ENCODE measurements at regions not wholly inside any gene's neighbourhood (a gene's known extent, or its start where the extent isn't known, plus 50 kb on each side); places are given as distances from the start of the nearest gene placed in this dataset.

- H3K27ac ChIP-seq: no peak overlapping the region
- no peaks in the 10 kb centered on the region for H3K36me3 ChIP-seq
- no peak for TF ChIP-seq CTCF (IDR thresholded peaks at IDR 0.05)
- DNase-seq: no peak
- ATAC-seq: no peak
- H3K27me3 ChIP-seq: peaks cover 0 to 3% of the 10 kb centered on the region in 2 donors
- H3K4me1 ChIP-seq: no peaks in the 10 kb centered on the region
- no peaks in the 10 kb centered on the region for H3K9me3 ChIP-seq
- no peak overlapping the region for H3K4me3 ChIP-seq
- intact Hi-C loops (cut with DNase I): no loop called here
Observed at GRCh38 chr15:61661791-61662190, 398.5 kb downstream of the VPS13C start.

DNA sequence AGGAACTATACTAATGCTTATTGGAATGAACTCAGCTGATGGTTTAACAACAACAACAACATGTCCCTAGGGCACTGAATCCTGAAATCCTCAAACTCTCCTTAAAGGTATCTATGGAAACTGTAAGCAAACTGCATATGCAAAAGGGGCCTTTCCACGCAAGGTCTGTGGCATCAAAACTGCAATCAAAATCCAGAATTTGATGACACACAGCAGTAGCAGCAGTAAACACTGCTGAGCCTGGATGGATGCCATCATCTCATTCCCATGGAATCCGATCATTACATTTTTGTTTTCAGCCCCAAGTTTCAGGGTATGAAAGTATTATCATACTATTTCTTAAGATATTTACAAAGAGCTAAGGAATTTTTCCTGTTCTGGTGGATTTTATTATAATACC is 399.7 kb downstream of the VPS13C start:
- Histone ChIP-seq H3K36me3 (no peaks in the 10 kb centered on the region), H3K27ac (no peak overlapping the region), H3K4me1 (no peaks in the 10 kb centered on the region), H3K9me3 (no peaks in the 10 kb centered on the region), H3K27me3 (no peaks in the 10 kb centered on the region), H3K4me3 (no peak overlapping the region)
- no peak for TF ChIP-seq CTCF (IDR thresholded peaks at IDR 0.05)
- intact Hi-C loops (cut with DNase I): no loop called here
- ATAC-seq (no peak), DNase-seq (peak in 2 of 4 donors; percentile 38 to 48)

- H3K27me3 ChIP-seq: no peaks in the 10 kb centered on the region
- ATAC-seq (no peak), DNase-seq (no peak)
- TF ChIP-seq CTCF (IDR thresholded peaks at IDR 0.05): no peak
- H3K4me3 ChIP-seq: no peak overlapping the region
- intact Hi-C loops (cut with DNase I): no loop called here
- H3K36me3 ChIP-seq: no peaks in the 10 kb centered on the region
- no peak overlapping the region for H3K27ac ChIP-seq
- H3K9me3 ChIP-seq: no peaks in the 10 kb centered on the region
- no peaks in the 10 kb centered on the region for H3K4me1 ChIP-seq
Observed at GRCh38 chr15:61659566-61660190, 400.6 kb downstream of the VPS13C start.

- no peak for DNase-seq
- H3K36me3 ChIP-seq: no peaks in the 10 kb centered on the region
- H3K4me3 ChIP-seq: no peak overlapping the region
- no peaks in the 10 kb centered on the region for H3K9me3 ChIP-seq
- H3K27me3 ChIP-seq: no peaks in the 10 kb centered on the region
- H3K4me1 ChIP-seq: no peaks in the 10 kb centered on the region
- H3K27ac ChIP-seq: no peak overlapping the region
- ATAC-seq: no peak
- TF ChIP-seq CTCF (IDR thresholded peaks at IDR 0.05): no peak
- intact Hi-C loops (cut with DNase I): no loop called here
Observed at GRCh38 chr15:61657461-61657860, 402.8 kb downstream of the VPS13C start.

GRCh38 chr15:61656391-61656790 is 403.9 kb downstream of the VPS13C start:
- intact Hi-C loops (cut with DNase I): no loop called here
- no peaks in the 10 kb centered on the region for H3K4me1 ChIP-seq
- no peak for TF ChIP-seq CTCF (IDR thresholded peaks at IDR 0.05)

More at GRCh38 chr15:61656391-61656790, 403.9 kb downstream of the VPS13C start:
- Histone ChIP-seq H3K27ac (no peak overlapping the region), H3K9me3 (no peaks in the 10 kb centered on the region), H3K27me3 (no peaks in the 10 kb centered on the region), H3K36me3 (no peaks in the 10 kb centered on the region), H3K4me3 (no peak overlapping the region)
- DNase-seq: no peak
- no peak for ATAC-seq

All from left lung (tissue), 4 donors.